ENCODE measurements at regions not wholly inside any gene's neighbourhood (a gene's known extent, or its start where the extent isn't known, plus 50 kb on each side); places are given as distances from the start of the nearest gene placed in this dataset.

- TF ChIP-seq ZNF462 (CRISPR knock-in tag; IDR thresholded peaks at IDR 0.05) (no peak), STAT1 (IDR thresholded peaks at IDR 0.05; ENCODE audit: unreplicated experiment) (no peak), JUNB (IDR thresholded peaks at IDR 0.05; ENCODE audit: unreplicated experiment) (no peak), POLR2AphosphoS5 (IDR thresholded peaks at IDR 0.05; ENCODE audit: low read depth) (no peak), ZNF114 (CRISPR knock-in tag; IDR thresholded peaks at IDR 0.05) (no peak), EZH2 (IDR thresholded peaks at IDR 0.05; ENCODE audit: low read depth, unreplicated experiment) (no peak), REST (IDR thresholded peaks at IDR 0.05; ENCODE audit: unreplicated experiment) (no peak), CREB1 (CRISPR knock-in tag; IDR thresholded peaks at IDR 0.05; ENCODE audit: low read depth) (no peak), EZH2phosphoT487 (IDR thresholded peaks at IDR 0.05; ENCODE audit: unreplicated experiment) (no peak)
- TF ChIP-seq, protein P1, sequence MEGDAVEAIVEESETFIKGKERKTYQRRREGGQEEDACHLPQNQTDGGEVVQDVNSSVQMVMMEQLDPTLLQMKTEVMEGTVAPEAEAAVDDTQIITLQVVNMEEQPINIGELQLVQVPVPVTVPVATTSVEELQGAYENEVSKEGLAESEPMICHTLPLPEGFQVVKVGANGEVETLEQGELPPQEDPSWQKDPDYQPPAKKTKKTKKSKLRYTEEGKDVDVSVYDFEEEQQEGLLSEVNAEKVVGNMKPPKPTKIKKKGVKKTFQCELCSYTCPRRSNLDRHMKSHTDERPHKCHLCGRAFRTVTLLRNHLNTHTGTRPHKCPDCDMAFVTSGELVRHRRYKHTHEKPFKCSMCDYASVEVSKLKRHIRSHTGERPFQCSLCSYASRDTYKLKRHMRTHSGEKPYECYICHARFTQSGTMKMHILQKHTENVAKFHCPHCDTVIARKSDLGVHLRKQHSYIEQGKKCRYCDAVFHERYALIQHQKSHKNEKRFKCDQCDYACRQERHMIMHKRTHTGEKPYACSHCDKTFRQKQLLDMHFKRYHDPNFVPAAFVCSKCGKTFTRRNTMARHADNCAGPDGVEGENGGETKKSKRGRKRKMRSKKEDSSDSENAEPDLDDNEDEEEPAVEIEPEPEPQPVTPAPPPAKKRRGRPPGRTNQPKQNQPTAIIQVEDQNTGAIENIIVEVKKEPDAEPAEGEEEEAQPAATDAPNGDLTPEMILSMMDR (conservative IDR thresholded peaks at IDR 0.05; ENCODE audit: low read depth in 2 of 2) = no peak
Measured at GRCh38 chr22:47995264-47995627, 1232.8 kb downstream of the TBC1D22A start (continued).

Data from GM23338 (cell line).